Neuronal stem cell (in vitro differentiated cells): ENCODE measurements at regions not wholly inside any gene's neighbourhood (a gene's known extent, or its start where the extent isn't known, plus 50 kb on each side); places are given as distances from the start of the nearest gene placed in this dataset.

Source experiments
- DNase-seq: peaks from one replicate; pipeline ENCODE4 v3.0.0-alpha.2; 2013; ENCODE audit warnings: low spot score
- H2AFZ ChIP-seq: one replicate; pipeline ENCODE4 v1.6.1; 2013; ENCODE audit warnings: mild to moderate bottlenecking, low read length, inconsistent platforms
- H2AK5ac ChIP-seq: 2 replicates; pipeline ENCODE4 v1.6.1; 2013; ENCODE audit warnings: low read depth, mild to moderate bottlenecking, inconsistent platforms, low read length, moderate library complexity, mixed read lengths
- H2BK120ac ChIP-seq: 2 replicates; pipeline ENCODE4 v1.6.1; 2013; ENCODE audit warnings: low read depth, mild to moderate bottlenecking, inconsistent platforms, low read length, moderate library complexity, mixed read lengths
- H2BK12ac ChIP-seq: one replicate; pipeline ENCODE4 v1.6.1; 2013; ENCODE audit warnings: low read length, inconsistent platforms
- H2BK15ac ChIP-seq: 2 replicates; pipeline ENCODE4 v1.6.1; 2013; ENCODE audit warnings: mild to moderate bottlenecking, low read length, inconsistent platforms, mixed read lengths
- H2BK5ac ChIP-seq: one replicate; pipeline ENCODE4 v1.6.1; 2013; ENCODE audit warnings: inconsistent platforms, mild to moderate bottlenecking, low read length, moderate library complexity
- H3K14ac ChIP-seq: one replicate; pipeline ENCODE4 v1.6.1; 2013; ENCODE audit warnings: low read length, inconsistent platforms
- H3K18ac ChIP-seq: 2 replicates; pipeline ENCODE4 v1.6.1; 2013; ENCODE audit warnings: low read length, inconsistent platforms
- H3K23ac ChIP-seq: 2 replicates; pipeline ENCODE4 v1.6.1; 2013; ENCODE audit warnings: low read depth, mild to moderate bottlenecking, mixed read lengths, low read length, inconsistent platforms; ENCODE audit not compliant: poor library complexity
- H3K27ac ChIP-seq: replicated peaks from 3 replicates; pipeline ENCODE4 v1.5.1; 2013; ENCODE audit warnings: low read length, inconsistent platforms
- H3K27me3 ChIP-seq, 3 experiments: 2 replicates each; pipeline ENCODE4 v1.6.1; 2013; ENCODE audit warnings: low read length in 3 of 3, mild to moderate bottlenecking in 2 of 3, inconsistent platforms in 1 of 3, low read depth in 1 of 3, mixed read lengths in 1 of 3, moderate library complexity in 1 of 3; ENCODE audit not compliant: control insufficient read depth in 3 of 3, insufficient read depth in 3 of 3
- H3K36me3 ChIP-seq, 2 donors: replicated peaks in 1 of 2; 2 replicates each; pipeline ENCODE4 v1.6.1; 2013; ENCODE audit warnings: low read length in 2 of 2; ENCODE audit not compliant: control insufficient read depth in 2 of 2, insufficient read depth in 2 of 2
- H3K4ac ChIP-seq: 2 replicates; pipeline ENCODE4 v1.6.1; 2013; ENCODE audit warnings: inconsistent platforms, mild to moderate bottlenecking, low read length, moderate library complexity
- H3K4me1 ChIP-seq, 2 donors: 1 replicate in 1 of 2; 2 replicates in 1 of 2; pipeline ENCODE4 v1.6.1; 2013; ENCODE audit warnings: low read length in 2 of 2, low read depth in 1 of 2; ENCODE audit not compliant: control insufficient read depth in 2 of 2, insufficient read depth in 1 of 2
- H3K4me2 ChIP-seq: one replicate; pipeline ENCODE4 v1.6.1; 2013; ENCODE audit warnings: mild to moderate bottlenecking, low read length, inconsistent platforms; ENCODE audit not compliant: insufficient read depth, poor library complexity, severe bottlenecking
- H3K4me3 ChIP-seq, 2 donors: 2 replicates each; pipeline ENCODE4 v1.5.1; 2013; ENCODE audit warnings: low read length in 2 of 2, mild to moderate bottlenecking in 2 of 2, inconsistent platforms in 1 of 2, moderate library complexity in 1 of 2
- H3K79me1 ChIP-seq: one replicate; pipeline ENCODE4 v1.6.1; 2013; ENCODE audit warnings: low read depth, mild to moderate bottlenecking, inconsistent platforms, low read length, moderate library complexity
- H3K9ac ChIP-seq: one replicate; pipeline ENCODE4 v1.6.1; 2013; ENCODE audit warnings: mild to moderate bottlenecking, low read depth, low read length, inconsistent platforms; ENCODE audit not compliant: poor library complexity
- H3K9me3 ChIP-seq, 2 donors: replicated peaks in 1 of 2; 2 replicates each; pipeline versions ENCODE3 to v1.6.1; 2013; ENCODE audit warnings: low read length in 2 of 2, mild to moderate bottlenecking in 2 of 2, inconsistent platforms in 1 of 2, low read depth in 1 of 2, mixed read lengths in 1 of 2, moderate library complexity in 1 of 2; ENCODE audit not compliant: control insufficient read depth in 2 of 2, insufficient read depth in 1 of 2
- H4K8ac ChIP-seq: one replicate; pipeline ENCODE4 v1.6.1; 2013; ENCODE audit warnings: low read depth, mild to moderate bottlenecking, inconsistent platforms, low read length, moderate library complexity
- H4K91ac ChIP-seq: one replicate; pipeline ENCODE4 v1.6.1; 2013; ENCODE audit warnings: low read length, low read depth, mild to moderate bottlenecking, inconsistent platforms; ENCODE audit not compliant: poor library complexity
- WGBS, 2 donors: extraction: QIAGEN DNeasy Blood & Tissue Kit; methylation state at CpG; one replicate each; pipeline ENCODE4 v1.1.7; 2013; ENCODE audit warnings: missing lambda C conversion rate in 2 of 2, mixed read lengths in 1 of 2; ENCODE audit not compliant: insufficient read length in 2 of 2, insufficient replicate concordance in 1 of 2; ENCODE audit errors: extremely low coverage in 2 of 2; 5-methylcytosine and 5-hydroxymethylcytosine counted together

GRCh38 chr5:110268283-110268682 lies 458.2 kb downstream of the TMEM232 start:
- no peak overlapping the region for H3K14ac ChIP-seq

GRCh38 chr5:110268985-110269384 lies 457.5 kb downstream of the TMEM232 start:
- Histone ChIP-seq H4K91ac (no peak overlapping the region), H3K9me3 (no peaks in the 10 kb centered on the region), H3K18ac (no peak overlapping the region), H3K14ac (no peak overlapping the region), H4K8ac (no peak overlapping the region), H2AFZ (peak overlapping the region; percentile 5), H3K27ac (peak overlapping the region; percentile 88), H3K4me2 (no peak overlapping the region), H2BK15ac (no peak overlapping the region), H3K4ac (no peak overlapping the region), H3K27me3 (no peaks in the 10 kb centered on the region), H3K36me3 (no peaks in the 10 kb centered on the region), H3K23ac (no peak overlapping the region), H3K9ac (no peak overlapping the region), H2BK120ac (no peak overlapping the region), H2BK12ac (no peak overlapping the region), H3K79me1 (no peaks in the 10 kb centered on the region), H2AK5ac (no peak overlapping the region), H3K4me3 (no peak overlapping the region), H2BK5ac (no peak overlapping the region), H3K4me1 (peaks cover 8 to 23% of the 10 kb centered on the region in 2 donors)
- WGBS, 2 donors, result no CpG with 5 or more reads among the region's 1 CpG
- DNase-seq, result no peak

More at GRCh38 chr5:110268283-110268682, 458.2 kb downstream of the TMEM232 start:
- no peak overlapping the region for H2AK5ac ChIP-seq
- H4K8ac ChIP-seq, result no peak overlapping the region
- H3K9me3 ChIP-seq, result peaks cover 0 to 3% of the 10 kb centered on the region in 2 donors
- peak; percentile 69 for DNase-seq
- H2BK120ac ChIP-seq, result no peak overlapping the region
- H3K4ac ChIP-seq, result no peak overlapping the region
- H3K23ac ChIP-seq, result no peak overlapping the region
- H3K27me3 ChIP-seq, result no peaks in the 10 kb centered on the region
- H3K4me1 ChIP-seq, result peaks cover 8 to 23% of the 10 kb centered on the region in 2 donors
- H2AFZ ChIP-seq, result no peak overlapping the region
- H3K18ac ChIP-seq, result no peak overlapping the region
- H3K36me3 ChIP-seq, result no peaks in the 10 kb centered on the region
- peak overlapping the region; percentile 88 for H3K27ac ChIP-seq
- no peak overlapping the region for H2BK12ac ChIP-seq
- H3K4me3 ChIP-seq, result no peak overlapping the region
- H3K79me1 ChIP-seq, result no peaks in the 10 kb centered on the region
- H3K9ac ChIP-seq, result no peak overlapping the region
- H2BK15ac ChIP-seq, result no peak overlapping the region
- peak overlapping the region; percentile 42 for H2BK5ac ChIP-seq
- H4K91ac ChIP-seq, result no peak overlapping the region
- no peak overlapping the region for H3K4me2 ChIP-seq

- Histone ChIP-seq H2BK12ac (no peak overlapping the region), H3K36me3 (no peaks in the 10 kb centered on the region), H3K4me1 (peaks cover 8 to 23% of the 10 kb centered on the region in 2 donors), H2AFZ (no peak overlapping the region), H3K4me2 (no peak overlapping the region), H3K4ac (no peak overlapping the region), H3K9me3 (no peaks in the 10 kb centered on the region), H3K18ac (no peak overlapping the region), H4K91ac (no peak overlapping the region), H3K4me3 (no peak overlapping the region), H3K79me1 (no peaks in the 10 kb centered on the region), H2BK15ac (no peak overlapping the region), H4K8ac (no peak overlapping the region), H3K14ac (no peak overlapping the region), H2BK5ac (no peak overlapping the region), H3K23ac (no peak overlapping the region), H3K9ac (no peak overlapping the region), H3K27me3 (no peaks in the 10 kb centered on the region), H2BK120ac (no peak overlapping the region), H3K27ac (peak overlapping the region; percentile 88), H2AK5ac (no peak overlapping the region)
- no CpG with 5 or more reads among the region's 3 CpGs for WGBS, 2 donors
- no peak for DNase-seq
These were observed 456.9 kb downstream of the TMEM232 start for GRCh38 chr5:110269478-110270142.

DNA sequence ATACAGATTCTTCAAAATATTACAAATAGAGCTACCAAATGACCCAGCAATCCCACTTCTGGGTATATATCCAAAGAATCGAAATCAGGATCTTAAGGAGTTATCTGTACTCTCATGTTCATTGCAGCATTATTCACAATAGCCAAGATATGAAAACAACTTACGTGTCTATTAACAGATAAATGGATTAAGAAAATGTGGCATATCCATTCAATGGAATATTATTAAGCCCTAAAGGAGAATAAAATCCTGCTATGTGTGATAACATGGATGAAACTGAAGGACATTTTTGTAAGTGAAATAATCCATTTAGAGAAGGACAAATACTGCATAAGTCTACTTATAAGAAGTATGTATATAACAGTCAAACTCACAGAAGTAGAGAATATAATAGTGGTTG lies 450.6 kb downstream of the TMEM232 start:
- no peak overlapping the region for H3K9ac ChIP-seq
- no peaks in the 10 kb centered on the region for H3K79me1 ChIP-seq
- no peak overlapping the region for H3K4ac ChIP-seq
- no peak overlapping the region for H2AK5ac ChIP-seq
- no peak for DNase-seq
- H3K23ac ChIP-seq, result no peak overlapping the region
- peaks cover 0 to 12% of the 10 kb centered on the region in 2 donors for H3K9me3 ChIP-seq
- no peaks in the 10 kb centered on the region for H3K27me3 ChIP-seq
- H3K4me2 ChIP-seq, result no peak overlapping the region
- H3K27ac ChIP-seq, result no peak overlapping the region
- no peak overlapping the region for H4K8ac ChIP-seq
- H2BK5ac ChIP-seq, result no peak overlapping the region
- no peak overlapping the region for H2BK15ac ChIP-seq
- H2BK12ac ChIP-seq, result no peak overlapping the region
- H3K36me3 ChIP-seq, result no peaks in the 10 kb centered on the region
- H4K91ac ChIP-seq, result no peak overlapping the region
- no peak overlapping the region for H2BK120ac ChIP-seq
- H3K18ac ChIP-seq, result no peak overlapping the region
- no peak overlapping the region for H2AFZ ChIP-seq
- no peak overlapping the region for H3K4me3 ChIP-seq
- no peak overlapping the region for H3K14ac ChIP-seq
- no CpG with 5 or more reads among the region's 2 CpGs for WGBS, 2 donors
- H3K4me1 ChIP-seq, result no peaks in the 10 kb centered on the region
